Eye (tissue), 1 donor: ENCODE measurements at regions not wholly inside any gene's neighbourhood (a gene's known extent, or its start where the extent isn't known, plus 50 kb on each side); places are given as distances from the start of the nearest gene placed in this dataset.

Source experiments
- DNase-seq: peaks from one replicate; pipeline ENCODE4 v3.0.0-alpha.2; 2015

DNA sequence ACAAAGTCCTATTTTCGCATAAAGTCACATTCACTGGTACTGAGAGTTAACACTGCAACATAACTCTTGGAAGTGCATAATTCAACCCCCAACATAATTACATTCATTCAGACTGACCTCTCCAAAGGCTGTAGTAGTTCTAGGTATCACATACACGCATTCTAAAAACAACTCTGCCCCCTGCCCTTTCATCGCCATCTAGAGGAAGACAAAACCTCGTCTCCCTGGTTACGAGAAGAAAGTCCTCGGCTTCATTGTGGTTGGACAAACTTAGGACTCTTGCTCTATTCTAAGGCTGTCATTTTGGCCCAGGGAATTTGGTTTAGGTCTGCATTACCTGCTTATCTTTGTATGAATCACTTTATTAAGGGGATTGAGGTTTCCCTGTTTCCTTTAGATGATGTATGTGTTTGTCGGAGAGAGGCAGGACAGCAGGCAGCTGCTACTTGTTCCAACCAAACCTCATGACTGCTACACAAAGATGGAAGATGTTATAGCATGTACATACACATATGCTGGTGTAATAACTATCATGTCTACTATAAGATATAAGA is 215.4 kb upstream of the NRXN1 start:
- DNase-seq, result no peak

DNA sequence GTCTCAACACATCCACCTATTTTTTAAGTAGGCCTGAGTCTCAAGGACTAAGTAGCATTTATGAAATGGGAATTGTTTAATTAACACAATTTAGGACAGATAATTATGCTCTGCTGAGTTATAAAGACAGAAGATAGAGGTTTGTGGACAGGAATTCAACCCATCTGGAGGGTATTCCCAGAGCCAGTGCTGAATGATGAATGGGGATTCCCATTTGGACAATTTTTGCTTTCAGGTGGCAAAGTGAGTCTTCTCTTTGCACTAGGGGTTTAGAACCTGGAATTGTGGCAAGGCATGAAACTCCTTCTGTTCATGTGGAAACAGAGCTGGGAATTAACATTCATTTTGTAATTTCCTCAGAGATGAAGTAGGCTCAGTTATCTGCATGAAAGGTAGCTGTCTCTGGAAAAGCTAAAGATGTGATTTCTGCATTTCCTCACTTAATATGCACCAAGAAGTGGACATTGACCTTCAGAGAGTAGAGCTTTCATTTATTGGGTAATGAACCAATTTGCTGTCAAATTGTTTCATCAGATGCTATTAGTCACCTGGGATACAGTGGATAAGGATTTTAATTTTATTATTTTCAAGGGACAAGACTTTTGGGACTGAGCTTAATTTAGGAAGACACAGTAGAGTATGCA is 212.1 kb upstream of the NRXN1 start:
- DNase-seq, result no peak

DNA sequence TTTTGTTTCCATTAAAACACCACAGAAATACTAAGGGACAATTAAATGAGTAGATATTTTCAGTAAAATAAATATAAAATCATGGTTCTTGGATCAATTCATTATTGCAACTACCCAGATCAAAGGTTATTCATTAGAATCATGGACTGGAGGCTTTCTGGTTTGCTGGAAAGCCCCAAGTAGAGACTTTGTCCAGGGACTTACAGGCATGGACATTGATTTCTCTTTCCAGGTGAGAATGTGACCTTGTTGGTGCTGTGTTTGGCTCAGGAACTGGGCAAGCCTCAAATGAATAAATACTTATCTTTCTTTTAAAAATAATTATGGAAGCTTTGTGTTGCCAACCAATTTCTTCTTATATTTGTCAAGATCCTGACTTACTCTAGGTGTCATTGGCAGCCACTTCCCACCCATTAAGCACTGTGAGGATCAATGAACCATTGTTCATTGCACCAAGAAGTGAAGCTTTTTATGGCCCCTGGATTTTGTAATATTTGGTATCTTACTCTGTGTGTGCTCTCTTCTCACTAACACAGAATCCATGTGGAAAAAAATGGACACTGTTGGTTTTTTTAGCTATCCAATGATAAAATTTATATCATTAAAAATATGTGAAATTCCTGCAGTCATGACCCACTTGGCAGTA is 205.8 kb upstream of the NRXN1 start:
- DNase-seq, result no peak

DNA sequence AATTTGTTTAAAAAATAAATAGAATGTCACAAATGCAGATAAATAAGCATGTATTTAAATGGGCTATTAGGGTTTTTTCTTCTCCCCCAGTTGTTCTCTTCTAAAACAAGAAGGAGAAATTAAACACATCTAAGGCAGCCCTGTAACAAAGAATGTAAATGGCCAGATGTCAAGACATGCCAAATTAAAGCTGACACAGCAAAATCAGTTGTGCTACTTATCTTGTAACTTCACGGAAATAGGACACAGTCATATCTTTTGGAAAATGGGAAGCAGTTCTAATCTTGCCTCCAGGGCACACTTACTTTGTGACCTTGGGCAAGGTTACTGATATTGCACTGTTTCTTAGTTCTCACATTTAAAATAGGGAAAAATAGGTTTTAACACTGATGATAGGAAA is 200.1 kb upstream of the NRXN1 start:
- DNase-seq, result no peak

DNA sequence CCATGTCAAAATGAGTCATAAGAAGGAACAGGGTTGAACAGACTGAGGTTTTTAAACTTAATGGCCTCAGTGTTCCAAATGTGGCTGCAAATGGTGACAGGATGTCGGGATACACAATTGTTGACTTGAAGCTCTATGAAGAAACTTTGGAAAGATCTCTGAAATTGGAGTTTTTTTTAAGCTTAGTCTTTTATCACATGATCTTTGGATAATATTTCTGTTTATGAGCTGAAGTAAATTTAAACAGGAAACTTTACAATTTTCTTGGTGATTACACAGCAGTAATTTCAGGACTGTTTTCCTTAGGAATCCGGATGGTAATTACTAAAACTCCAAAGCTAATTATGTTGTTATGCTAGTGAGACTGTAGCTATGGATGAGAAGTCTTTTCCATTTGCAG is 199.1 kb upstream of the NRXN1 start:
- DNase-seq, result no peak

DNA sequence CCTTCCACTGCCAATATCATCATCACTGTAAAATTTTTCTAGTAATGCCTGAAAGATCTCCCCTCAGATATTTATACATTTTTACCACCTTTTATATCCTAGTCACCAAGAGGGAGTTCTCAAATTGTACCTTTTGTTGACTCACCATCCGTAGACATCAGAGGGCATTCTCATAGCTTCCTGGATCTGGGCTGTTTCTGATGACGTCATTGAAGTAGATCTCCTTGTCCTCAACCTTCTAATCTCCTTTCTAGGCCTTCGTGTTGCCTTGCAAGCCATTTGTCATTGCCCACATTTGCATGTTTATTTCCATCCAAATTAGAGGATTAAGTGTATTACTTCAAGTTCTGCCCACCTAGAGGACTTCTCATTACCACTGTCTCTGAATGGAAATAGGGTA is 193.4 kb upstream of the NRXN1 start:
- DNase-seq, result no peak

DNA sequence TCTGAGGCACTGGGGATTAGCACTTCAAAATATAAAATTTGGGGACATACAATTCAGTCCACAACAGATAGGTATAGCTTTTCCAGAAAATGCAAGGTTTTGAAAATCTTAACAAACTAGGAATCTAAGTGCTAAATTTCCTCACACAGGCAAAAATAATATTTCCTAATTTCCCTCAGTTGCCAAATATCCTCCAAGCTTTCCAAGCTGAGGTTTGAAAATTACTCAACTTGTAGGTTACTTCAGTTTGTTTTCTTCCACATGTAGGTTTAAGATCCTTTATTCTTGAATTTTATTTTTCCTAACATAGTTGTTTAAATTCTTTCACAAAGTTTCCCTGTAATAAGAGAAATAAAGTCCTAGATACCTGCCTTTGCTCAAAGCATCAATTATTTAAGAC is 192.9 kb upstream of the NRXN1 start:
- no peak for DNase-seq

DNA sequence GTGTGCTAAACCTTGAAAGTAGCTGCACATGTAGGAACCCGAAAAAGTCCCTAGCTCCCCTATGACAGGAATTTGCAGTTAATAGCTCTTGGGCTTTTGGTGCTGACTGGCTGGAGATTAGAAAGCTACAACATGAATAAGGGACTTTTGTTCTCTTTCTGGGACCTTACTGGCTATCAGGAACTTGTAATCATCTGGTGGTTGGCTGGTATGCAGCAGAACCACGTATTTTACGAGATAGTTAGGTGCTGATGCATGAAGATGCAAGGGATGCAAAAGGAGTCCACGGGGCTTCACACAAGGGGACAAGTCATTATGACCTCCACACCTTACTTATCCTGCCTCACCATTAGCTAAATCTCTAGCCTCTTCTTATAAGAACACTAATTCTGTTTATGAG is 190.2 kb upstream of the NRXN1 start:
- DNase-seq, result no peak

DNA sequence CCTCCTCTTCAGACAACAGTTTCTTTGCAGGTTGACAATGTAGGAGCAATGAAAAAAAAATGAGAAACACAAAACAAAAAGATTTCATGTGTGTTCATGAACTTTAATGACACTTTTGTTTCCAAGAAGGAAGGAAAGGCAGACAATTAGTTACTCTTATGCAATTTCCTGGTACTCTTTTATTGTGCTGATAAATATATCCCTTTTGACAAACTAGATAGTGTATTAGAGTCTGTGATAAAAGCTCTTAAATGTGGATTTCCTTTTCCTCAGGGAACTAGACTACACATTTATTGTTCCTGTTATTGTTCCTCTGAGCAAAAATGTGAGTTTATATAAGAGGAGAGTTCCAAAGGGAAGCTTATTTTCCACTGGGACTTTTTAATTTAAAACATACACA is 188.7 kb upstream of the NRXN1 start:
- DNase-seq, result peak; percentile 6

DNA sequence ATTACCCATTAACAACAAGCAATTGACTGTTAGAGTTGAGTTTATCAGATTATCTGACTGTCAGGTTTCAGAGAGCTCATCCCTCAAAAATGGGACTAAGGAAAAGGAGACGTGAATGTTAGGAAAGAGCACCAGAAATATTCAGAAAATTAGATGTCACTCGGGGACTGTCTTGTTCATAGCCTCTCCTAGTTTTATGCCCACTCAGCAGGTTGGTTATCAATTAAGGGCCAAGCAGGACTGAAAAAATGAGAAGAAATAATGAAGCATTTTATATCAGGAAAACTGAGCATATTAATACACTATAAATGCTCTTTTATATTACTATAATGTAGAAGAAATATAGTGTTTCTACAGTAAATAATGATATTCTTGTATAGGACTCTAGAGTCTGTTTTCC is 188.1 kb upstream of the NRXN1 start:
- no peak for DNase-seq

DNA sequence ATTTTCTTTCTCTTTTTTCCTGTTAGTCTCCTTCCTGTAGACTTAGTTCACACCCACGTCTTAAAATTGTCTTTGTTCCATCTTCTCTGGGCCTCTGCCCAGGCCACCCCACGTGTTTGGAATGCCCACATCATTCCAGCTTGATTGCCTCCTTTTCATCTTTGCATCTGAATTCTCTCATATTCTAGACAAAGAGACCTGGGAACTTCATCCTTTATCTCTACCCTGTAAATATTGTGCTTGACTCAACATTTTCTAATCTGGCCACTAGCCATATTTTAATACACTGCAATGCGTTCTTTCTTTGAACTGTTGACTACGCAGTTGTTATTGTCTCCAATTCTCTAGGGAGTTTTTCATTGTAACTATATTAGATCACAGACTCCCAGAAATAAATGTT is 187.5 kb upstream of the NRXN1 start:
- DNase-seq, result no peak

DNA sequence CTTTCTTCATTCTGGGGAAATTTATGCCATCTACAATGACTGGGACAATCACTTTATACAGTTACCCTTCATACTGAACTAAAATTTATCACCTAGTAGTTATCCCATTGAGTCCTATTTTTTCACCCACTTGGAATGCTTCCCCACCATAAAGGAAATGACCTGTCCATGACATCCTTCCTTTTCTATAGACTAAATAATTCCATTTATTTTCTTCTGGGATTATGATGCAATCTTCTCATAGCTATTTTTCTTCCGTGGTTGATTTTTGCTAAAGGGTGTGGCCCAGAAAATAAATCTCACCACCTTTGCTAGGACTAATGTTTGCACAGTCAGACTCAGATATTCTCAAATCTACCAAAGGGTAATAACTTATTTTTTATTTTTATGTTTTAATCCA is 186.1 kb upstream of the NRXN1 start:
- no peak for DNase-seq

DNA sequence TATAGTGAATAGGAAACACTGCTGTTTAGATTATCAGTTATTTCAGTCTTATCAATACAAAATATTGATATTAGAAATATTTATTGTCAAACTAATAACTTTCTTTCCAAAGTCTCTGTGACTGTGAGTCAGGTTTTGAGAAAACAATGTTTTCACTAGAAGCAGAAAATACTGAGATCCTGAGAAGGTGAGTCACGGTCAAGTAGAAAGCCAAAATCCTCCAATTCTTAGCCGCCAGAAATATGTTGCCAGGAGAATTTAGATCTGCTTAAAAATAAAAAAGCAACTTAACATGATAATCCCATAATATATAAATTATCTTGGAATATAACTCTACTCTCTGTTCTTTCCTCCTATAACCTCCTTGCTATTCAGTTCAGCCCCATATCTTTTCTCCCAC is 181.9 kb upstream of the NRXN1 start:
- no peak for DNase-seq

DNA sequence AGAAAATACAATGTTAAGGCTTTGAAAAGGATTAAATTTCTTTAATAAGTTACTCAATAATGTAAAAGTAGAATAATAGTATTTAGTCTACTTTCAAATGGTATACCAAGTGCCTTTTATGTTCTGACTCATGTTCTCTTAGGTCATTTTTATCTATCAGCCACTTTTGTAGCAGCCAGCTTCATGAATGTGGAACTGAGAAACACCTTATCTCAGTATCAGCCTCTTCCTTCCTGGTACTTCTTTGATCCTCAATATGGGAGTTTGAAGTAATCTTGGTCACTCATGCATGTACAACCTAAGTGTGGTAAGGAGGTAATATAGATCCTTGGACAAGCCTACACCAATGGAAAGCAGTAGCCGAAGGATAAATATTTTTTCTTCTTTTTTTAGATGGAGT is 180.4 kb upstream of the NRXN1 start:
- DNase-seq, result no peak

DNA sequence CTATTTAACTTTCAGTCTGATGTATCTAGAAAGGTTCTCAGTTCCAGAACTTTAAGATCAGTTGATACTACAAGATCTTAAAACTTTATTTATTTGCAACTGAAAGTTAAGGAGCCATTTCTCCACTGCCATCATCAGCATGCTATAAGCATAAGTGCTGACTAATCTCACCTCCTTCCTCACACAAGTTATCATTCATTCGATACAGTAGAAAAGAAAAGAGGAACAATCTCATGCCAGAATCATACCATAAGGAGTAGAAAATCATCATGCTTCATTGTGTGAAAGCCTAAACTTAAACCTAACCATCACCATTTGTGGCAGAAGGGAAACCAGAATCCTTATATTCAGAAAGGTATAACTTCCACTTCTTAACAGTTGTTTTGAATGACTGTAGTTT is 176.6 kb upstream of the NRXN1 start:
- no peak for DNase-seq

DNA sequence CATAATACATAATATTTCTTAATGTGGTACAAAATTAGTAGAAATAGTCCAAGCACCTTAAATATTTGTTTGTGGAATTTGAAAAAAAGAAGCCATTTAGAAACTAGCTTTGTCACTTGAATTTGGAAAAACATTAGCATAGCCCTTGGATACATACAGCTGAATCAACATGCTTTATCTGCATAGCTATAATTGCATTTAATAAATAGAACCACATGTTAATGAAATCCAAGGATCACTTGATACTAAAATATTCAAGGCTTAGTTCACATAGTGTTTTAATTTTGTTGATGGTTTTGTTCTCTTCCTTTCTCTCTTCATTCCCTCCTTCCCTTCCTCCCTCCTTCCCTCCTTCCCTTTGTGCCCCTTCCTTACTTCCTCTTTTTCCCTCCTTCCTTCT is 169.4 kb upstream of the NRXN1 start:
- no peak for DNase-seq

DNA sequence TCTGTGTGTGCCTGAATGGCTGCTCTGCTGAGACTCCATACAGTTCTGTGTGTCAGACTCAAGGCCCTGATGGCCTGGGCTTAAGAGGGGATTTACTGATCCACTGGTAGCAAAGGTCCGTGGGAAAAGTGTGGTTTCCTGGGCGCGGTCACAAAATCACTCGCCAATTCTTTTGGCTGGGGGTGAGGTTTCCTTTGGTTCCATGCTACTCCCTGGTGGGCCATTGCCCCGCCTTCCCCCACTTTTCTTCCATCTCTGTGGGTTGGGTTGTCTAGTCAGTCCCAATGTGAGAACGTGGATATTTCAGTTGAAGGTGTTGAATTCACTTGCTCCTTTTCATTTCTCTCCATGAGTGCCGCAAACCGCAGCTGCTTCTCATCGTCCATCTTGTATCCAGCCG is 162.7 kb upstream of the NRXN1 start:
- no peak for DNase-seq

DNA sequence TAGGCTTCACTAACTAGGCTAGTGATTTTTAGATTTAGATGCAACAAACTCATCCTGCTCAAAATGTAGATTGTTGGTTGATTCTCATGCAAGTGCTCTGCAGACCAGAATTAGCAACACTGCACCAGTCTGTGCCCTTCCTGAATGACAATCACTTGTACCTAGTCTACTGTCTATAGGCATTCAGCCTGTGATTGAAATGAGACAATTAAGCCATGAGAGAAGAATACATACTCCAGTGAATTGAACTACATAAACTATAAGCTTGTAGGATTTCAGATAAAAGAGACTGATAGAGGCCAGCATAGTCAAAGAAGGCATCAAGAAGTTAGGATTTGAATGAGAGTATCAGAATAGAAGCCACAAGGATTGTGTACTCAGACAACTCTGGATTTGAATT is 138.3 kb upstream of the NRXN1 start:
- no peak for DNase-seq

DNA sequence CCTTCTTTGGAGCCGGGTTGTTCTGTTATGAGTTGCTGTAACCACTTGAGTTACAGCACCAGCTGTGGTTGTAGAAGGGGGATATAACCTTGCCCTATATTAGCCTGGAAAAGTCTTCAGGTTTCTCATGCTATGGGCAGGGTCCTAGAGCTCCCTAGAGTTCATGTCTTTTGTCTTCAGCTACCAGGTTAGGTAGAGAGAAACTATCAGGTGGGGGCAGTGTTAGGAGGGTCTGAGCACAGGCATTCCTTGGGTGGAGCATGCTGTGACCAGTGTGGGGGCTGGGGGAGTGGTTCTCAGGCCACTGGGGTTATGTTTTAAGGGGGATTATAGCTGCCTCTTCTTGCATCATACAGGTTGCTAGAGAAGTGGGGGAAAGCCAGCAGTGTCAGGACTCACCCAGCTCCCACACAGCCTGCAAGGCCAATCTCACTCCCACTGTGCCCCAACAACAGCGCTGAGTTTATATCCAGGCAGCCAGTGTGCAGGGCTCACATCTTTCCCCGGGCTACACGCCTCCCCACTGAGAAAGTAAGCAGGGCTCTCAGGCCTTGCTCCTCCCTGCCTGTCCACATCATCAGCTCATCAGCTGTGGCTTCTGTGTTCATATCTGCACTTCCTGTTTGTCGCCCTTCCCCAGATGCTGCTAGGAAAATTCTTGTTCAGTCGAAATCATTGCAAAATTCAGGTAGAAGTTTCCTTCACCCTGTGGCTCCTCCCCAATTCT is 133.8 kb upstream of the NRXN1 start:
- no peak for DNase-seq

DNA sequence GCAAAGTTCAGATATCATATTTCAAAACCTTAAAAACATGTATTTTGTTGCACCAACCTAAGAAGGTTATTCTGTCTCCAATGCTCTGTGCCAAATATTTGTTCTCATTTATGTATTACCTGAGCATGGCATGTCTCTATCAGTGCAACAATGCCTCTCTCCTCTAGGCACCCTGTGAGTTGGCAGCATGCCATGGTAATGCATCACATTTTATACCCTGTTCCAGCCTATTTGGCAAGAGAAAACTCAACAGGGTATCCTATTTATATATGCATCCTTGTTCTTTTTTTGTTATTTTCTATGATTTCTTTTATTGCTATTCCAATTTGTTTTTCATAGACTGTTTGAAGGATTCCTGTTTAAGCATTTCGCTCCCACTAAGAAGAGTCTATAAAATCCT is 126.3 kb upstream of the NRXN1 start:
- no peak for DNase-seq

DNA sequence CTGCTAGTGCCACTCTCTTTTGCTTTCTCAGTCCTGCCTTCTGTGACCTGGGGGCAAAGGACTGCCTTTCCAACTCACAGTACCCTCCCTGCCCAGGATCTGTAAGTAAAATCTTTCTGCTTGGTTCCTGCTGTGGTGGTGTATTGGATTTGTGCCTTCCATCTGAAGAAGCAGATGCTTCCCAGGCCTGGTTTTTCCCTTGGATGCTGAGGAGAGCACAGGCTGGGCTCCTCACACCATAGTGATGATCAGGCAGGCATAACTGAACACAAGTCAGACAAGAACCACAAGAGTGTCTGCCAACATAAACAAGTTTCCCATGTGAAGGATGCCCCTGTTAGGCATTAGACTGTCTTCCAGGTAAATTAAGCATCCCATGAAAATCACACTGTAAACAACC is 121.3 kb upstream of the NRXN1 start:
- DNase-seq, result no peak

DNA sequence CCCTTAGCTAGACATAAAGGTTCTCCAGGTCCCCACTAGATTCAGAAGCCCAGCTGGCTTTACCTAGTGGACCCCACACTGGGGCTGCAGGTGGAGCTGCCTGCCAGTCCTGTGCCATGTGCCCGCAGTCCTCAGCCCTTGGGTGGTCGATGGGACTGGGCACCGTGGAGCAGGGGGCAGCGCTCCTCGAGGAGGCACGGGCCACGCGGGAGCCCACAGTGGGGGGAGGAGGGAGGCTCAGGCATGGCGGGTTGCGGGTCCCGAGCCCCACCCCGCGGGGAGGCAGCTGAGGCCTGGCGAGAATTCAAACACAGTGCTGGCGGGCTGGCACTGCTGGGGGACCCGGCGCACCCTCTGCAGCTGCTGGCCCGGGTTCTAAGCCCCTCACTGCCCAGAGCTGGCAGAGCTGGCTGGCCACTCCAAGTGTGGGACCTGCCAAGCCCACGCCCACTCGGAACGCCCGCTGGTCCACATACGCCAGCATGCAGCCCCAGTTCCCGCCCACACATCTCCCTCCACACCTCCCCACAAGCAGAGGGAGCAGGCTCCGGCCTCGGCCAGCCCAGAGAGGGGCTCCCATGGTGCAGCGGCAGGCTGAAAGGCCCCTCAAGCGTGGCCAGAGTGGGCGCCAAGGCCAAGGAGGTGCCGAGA is 119.7 kb upstream of the NRXN1 start:
- no peak for DNase-seq

DNA sequence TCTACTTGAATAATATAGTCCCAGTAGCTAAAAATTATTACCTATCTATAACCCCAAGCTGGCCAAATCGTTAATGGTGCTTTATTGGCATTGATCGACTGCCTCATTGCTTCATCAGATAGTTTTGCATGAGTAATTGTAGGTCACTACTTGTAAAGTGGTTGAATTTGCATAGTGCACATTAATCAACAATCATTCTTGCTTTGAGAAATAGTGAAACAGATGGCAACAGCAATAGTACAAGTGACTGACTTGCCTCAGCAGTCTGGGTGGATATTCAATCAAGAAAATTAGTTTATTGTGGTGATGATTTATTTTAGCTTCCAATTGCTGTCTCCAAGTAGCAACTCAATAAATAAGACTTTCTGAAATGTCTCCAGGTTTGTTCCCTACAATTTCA is 117.8 kb upstream of the NRXN1 start:
- no peak for DNase-seq

DNA sequence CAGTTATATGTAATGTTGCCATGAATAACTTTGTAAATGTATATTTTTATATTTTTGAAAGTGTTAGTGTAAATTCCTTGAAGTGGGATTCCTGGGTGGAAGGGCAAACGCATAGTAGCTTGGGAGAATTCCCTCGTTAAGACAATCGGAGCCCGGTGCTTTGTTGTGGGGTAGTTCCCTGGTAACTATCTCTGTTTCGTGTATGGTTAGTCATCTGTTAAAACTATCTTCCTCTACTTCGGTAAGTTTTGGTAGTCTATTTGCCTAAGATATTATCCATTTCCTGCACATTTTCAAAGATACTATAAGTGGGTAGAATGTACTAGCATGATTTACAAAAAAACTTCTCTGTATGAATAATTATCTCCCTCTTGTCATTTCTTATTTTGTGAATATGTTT is 113.8 kb upstream of the NRXN1 start:
- DNase-seq, result no peak
